Astrocyte (in vitro differentiated cells and primary cell): ENCODE measurements at regions not wholly inside any gene's neighbourhood (a gene's known extent, or its start where the extent isn't known, plus 50 kb on each side); places are given as distances from the start of the nearest gene placed in this dataset.

ENCODE experiments used
- EZH2 ChIP-seq: IDR thresholded peaks from 2 replicates; pipeline ENCODE4 v1.6.1; 2012; ENCODE audit warnings: mild to moderate bottlenecking, low read length, inconsistent platforms; ENCODE audit not compliant: insufficient read depth
- TF ChIP-seq, protein P1 (sequence below): IDR thresholded peaks from 2 replicates; pipeline ENCODE4 v1.5.1; 2011; ENCODE audit warnings: low read depth, mild to moderate bottlenecking, inconsistent platforms, low read length, moderate library complexity; ENCODE audit not compliant: insufficient read depth

DNA sequence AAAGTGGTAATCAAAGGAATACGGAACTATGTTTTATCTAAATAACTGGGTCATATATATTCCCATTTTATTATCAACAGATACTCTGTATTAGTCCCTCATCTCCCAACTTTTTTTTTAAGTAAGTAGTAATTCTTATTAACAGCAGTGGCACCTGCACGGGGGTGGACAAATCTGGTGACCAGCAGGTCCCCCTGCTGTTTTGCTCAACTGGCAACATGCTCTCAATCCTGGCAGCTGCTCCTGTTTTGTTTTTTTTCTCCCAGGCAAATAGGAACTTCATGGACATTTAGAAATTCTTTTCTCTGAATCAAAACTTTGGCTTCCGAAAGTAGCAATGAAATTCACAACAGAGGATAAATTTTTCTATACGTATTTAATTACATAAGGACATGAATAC is 193.5 kb downstream of the SS18 start:
- TF ChIP-seq, protein P1, sequence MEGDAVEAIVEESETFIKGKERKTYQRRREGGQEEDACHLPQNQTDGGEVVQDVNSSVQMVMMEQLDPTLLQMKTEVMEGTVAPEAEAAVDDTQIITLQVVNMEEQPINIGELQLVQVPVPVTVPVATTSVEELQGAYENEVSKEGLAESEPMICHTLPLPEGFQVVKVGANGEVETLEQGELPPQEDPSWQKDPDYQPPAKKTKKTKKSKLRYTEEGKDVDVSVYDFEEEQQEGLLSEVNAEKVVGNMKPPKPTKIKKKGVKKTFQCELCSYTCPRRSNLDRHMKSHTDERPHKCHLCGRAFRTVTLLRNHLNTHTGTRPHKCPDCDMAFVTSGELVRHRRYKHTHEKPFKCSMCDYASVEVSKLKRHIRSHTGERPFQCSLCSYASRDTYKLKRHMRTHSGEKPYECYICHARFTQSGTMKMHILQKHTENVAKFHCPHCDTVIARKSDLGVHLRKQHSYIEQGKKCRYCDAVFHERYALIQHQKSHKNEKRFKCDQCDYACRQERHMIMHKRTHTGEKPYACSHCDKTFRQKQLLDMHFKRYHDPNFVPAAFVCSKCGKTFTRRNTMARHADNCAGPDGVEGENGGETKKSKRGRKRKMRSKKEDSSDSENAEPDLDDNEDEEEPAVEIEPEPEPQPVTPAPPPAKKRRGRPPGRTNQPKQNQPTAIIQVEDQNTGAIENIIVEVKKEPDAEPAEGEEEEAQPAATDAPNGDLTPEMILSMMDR = no peak
- no peak for TF ChIP-seq EZH2
